NCI-H1417 treated with DMSO at 0.1 percent for 48 hours (cell line): ENCODE measurements at regions not wholly inside any gene's neighbourhood (a gene's known extent, or its start where the extent isn't known, plus 50 kb on each side); places are given as distances from the start of the nearest gene placed in this dataset.

ENCODE experiments used
- DNase-seq: peaks from one replicate; lab custom pipeline; 2025; lab: John Stamatoyannopoulos, UW

DNA sequence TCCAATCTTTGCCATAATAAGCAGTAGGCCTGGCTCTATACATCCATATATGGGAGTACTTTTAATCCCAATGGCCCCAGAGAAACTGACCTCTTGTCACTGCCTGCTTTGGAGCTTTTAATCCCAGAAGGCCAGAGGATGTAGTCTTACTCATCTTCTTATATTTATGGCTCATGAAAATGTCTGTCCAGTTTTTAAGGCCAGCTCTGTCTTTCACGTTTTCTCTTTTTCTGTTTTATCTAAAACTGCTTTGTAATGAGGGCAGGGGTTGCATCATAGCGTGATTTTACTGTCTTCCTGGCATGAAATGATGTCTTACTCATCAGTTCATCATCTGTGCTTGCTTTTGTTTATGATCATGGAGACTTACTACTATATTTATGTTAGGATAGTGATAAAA, 1094.9 kb downstream of the MAT2B start:
- DNase-seq: no peak

DNA sequence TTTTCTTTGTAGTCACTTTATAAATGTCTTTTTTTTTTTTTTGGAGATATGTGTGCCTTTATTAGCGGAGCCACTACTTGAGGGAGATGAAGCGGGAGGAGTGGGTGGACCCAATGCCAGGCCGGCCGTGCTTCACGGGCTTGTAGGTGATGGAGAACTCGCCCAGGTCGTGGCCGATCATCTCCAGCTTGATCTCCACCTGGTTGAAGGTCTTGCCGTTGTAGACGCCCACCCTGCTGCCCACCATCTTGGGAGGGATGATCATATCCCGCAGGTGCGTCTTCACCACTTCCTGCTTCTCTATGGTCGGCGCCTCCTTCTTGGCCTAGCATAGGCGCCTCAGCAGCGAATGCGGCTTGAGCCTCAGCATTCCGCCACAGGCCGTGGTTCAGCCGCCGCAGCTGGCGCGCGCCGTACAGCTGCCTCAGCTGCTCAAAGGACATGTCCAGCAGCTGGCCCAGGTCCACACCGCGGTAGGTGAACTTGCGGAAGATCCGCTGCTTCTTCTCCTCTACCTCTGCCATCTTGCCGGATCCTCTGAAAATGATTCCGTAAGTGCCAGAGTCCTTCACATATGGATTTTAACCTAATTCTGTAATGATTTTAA, 1095.6 kb downstream of the MAT2B start:
- DNase-seq: no peak

DNA sequence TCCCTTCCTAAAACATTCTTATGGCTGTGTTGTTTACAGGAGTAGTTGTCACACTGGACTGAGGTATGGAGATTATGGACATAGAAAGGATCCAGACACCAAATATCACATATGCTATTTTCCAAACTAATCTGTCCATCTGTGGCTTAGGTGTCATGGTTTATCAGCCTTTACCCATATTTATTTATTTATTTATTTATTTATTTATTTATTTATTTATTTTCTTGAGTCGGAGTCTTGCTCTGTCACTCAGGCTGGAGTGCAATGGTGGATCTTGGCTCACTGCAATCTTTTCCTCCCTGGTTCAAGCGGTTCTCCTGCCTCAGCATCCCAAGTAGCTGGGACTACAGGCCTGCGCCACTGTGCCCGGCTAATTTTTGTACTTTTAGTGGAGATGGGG, 1103.1 kb downstream of the MAT2B start:
- DNase-seq: no peak

DNA sequence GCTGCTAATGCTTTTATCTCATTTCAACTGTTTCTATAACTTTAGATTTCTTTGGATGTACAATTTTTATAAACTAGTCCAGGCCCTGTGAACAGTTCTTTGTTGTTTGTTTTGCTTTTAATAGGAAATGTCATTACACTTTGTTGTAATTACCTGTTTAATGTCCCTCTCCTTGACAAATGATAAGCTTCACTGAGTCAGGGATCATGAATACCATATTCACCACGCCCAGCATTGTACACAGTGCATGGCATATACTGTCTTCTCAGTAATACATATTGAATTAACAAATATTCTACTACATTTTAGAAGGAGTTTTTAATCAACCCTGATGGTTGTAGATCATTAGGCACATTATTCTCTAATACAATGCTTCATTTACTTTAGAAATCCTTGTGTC, 1105.0 kb downstream of the MAT2B start:
- DNase-seq: no peak

DNA sequence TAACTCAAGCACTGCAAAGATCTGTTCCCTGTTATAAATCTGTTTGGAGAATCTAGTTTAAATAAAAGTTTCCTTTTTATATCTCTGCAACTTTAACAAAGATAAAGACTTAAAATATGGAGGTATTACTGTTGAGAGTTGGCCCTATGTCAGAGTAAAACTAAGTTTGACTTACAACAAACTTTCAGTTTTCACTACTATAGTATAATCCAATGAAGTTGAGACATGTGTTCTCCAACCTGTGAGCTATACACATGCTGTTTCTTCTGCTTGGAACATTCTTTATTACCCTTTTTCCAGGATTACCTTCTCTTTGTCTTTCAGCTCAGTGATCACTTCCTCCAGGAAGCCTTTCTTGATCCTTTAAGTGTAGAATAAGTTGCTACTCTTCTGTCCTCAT, 1109.3 kb downstream of the MAT2B start:
- no peak for DNase-seq

GRCh38 chr5:164617290-164617689, 1111.9 kb downstream of the MAT2B start:
- no peak for DNase-seq

DNA sequence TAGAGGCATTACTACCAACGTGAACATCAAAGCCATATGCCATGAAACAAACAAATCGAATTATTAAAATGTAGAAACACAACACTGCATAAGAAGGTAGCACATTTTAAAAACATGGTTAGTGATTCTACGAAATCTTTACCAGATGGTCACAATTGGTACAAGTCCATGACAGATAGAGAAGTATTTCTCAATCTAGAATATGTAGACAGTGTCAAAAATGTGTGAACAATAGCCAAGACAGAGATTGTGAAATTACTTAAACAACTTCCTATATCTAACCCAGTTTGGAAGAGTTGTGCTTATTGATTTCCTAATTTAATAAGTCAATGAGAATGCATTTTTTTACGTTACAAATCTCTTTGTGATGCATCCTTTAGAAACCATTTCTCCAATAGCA, 1121.6 kb downstream of the MAT2B start:
- DNase-seq: no peak

- DNase-seq: no peak
Observed at GRCh38 chr5:164636456-164636855, 1131.0 kb downstream of the MAT2B start.

DNA sequence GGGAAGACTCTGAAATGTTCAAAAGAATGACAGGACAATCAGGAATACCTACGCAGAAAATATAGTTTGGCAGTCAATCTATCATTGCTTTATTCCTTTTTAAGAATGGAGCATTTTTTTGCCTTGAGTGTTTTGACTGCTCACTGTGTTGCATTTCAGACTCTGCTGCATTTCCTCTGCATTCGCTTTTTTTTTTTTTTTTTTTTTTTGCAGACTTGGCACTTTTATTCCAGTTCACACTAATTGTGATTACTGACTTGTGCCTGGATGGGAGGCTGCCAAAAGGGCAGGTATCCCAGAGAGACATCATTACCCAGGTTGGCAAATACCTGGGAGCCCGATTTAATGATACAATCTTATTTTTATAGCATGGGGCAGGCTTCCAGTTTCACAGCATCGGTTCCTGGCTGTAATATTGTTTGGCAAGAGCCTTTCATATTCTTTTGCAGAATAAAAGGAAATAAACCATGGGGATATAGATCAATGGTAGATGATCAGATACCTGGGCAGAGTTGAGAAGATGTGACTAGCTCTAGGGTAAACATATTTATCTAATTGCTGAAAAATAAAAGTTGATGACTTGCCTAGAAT, 1132.6 kb downstream of the MAT2B start:
- DNase-seq: no peak

- no peak for DNase-seq
Observed at GRCh38 chr5:164649266-164649665, 1143.8 kb downstream of the MAT2B start.

- no peak for DNase-seq
Observed at GRCh38 chr5:164650427-164650826, 1145.0 kb downstream of the MAT2B start.

DNA sequence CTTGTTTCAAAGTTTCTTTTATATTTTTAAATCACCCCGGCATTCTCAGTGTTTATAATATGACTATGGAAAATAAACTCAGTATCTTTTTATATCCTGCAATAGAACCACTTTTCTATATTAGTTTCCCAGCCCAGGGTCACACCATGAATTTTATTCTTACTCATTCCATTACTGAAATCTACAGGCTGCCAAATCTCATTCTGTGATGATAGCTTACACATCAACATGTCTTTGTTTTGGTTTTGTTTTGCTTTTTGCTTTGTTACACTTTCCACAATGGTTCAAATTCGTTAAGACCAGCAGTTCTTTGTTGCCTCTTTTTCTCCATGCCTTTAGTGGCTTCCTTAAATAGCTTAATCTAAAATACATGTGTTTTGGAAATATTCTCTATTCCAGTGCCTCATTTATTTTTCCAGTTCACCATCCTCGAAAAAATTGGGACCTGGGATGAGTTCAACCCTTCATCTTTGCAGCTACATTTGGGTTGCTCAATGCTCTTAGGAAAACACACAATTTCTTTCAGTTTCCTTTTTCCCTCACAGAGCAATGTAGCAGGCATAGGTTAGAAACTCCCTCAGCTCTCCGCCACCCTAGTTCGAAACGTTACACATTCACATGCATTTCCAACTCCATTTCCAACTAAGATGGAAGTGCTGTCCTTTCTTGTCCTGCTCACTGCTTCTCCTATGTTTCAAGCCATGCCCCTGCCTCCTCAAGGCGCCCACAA, 1146.3 kb downstream of the MAT2B start:
- DNase-seq: no peak

GRCh38 chr5:164652276-164652660, 1146.8 kb downstream of the MAT2B start:
- no peak for DNase-seq

GRCh38 chr5:164663198-164663989, 1158.0 kb downstream of the MAT2B start:
- no peak for DNase-seq

- no peak for DNase-seq
Observed at GRCh38 chr5:164671640-164672039, 1166.2 kb downstream of the MAT2B start.

DNA sequence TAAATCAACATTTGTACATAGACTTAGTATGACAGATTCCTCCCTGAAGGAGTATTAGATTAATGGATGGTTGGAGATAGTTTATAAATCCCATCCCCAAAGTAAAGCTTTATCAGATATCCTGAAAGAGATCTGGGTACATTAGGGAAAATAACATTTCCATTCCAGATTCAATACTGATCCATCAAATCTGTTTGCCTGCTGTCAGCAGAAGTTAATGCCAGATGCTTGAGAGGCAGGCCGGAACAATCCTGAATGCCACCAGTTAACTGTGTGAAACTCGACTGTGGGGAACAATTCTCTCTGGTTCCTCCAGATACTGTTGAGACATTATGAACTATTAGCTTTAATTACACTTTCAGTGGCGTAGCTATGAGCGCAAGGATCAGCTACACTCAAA, 1166.8 kb downstream of the MAT2B start:
- no peak for DNase-seq

DNA sequence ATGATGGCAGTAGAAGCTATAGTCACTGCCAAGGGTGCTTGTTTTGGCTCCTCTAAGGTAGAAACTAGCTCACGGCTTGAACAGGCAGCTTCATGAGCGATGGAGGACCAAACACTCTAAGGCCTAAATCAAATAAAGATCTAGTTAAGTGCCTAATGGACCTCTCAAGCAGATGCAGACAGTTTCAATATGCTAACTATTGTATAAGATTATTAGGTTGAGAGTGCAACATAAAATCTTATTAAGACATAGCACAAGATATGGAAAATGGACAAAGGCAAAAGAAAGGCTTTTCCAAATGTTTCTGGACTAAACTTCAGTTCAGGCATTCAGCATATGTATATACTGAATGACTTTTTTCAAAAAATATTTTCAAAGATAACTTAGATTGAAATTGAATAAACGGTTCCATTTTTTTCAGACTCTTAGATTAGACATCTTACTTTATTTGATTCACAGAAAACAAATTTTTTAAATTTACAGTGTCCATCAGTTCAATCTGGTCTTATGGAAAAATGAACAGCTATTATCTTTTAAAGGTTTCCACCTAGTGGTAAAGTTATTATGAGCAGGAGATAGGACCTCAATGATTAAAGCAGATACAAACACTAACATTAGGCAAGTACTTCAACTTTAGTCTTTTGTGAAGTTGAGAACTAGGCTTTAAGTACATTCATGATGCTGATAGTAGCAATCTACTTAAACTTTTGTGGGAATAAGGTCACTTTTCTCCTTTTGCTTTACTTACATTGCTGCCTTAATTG, 1167.7 kb downstream of the MAT2B start:
- DNase-seq: no peak

- no peak for DNase-seq
Observed at GRCh38 chr5:164679461-164679860, 1174.0 kb downstream of the MAT2B start.

GRCh38 chr5:164680216-164680615, 1174.8 kb downstream of the MAT2B start:
- DNase-seq: no peak

- DNase-seq: no peak
Observed at GRCh38 chr5:164680812-164681520, 1175.5 kb downstream of the MAT2B start.

- DNase-seq: no peak
Observed at GRCh38 chr5:164687391-164687790, 1182.0 kb downstream of the MAT2B start.
